H1 (cell line): ENCODE measurements at regions not wholly inside any gene's neighbourhood (a gene's known extent, or its start where the extent isn't known, plus 50 kb on each side); places are given as distances from the start of the nearest gene placed in this dataset.

Source experiments
- CTCF ChIA-PET: fragments of 300-600 bp; sonication (Branson Sonifier 250); formaldehyde crosslinking; loops from one replicate; lab custom pipeline; 2021; ENCODE audit not compliant: partially characterized antibody; lab: Charles Lee
- POLR2A ChIA-PET: fragments of 300-600 bp; sonication (Branson Sonifier 250); formaldehyde crosslinking; loops from one replicate; lab custom pipeline; 2021; ENCODE audit warnings: inconsistent platforms; ENCODE audit not compliant: partially characterized antibody; lab: Charles Lee
- DNase-seq, 2 experiments: peaks; one replicate each; pipeline versions ENCODE4 v3.0.0 to v3.0.0-alpha.2; 2010 to 2022; ENCODE audit warnings: low spot score in 2 of 2, low read depth in 1 of 2, mixed read lengths in 1 of 2
- FAIRE-seq: peaks from 2 replicates; lab custom pipeline; 2011; peaks lifted over from hg19 to GRCh38; lab: Jason Lieb, UNC
- H2AFZ ChIP-seq: 2 replicates; pipeline ENCODE4 v1.8.1; 2012; ENCODE audit warnings: low read length, inconsistent platforms
- H2AK5ac ChIP-seq: 2 replicates; pipeline ENCODE4 v1.6.1; 2013; ENCODE audit warnings: low read depth, low read length
- H2BK120ac ChIP-seq: replicated peaks from 2 replicates; pipeline ENCODE3; 2013; ENCODE audit warnings: low read depth, low read length, inconsistent platforms
- H2BK12ac ChIP-seq: 2 replicates; pipeline ENCODE4 v1.6.1; 2013; ENCODE audit warnings: low read depth, low read length
- H2BK15ac ChIP-seq: 2 replicates; pipeline ENCODE4 v1.6.1; 2013; ENCODE audit warnings: low read length
- H2BK20ac ChIP-seq: 2 replicates; pipeline ENCODE4 v1.6.1; 2013; ENCODE audit warnings: low read length
- H2BK5ac ChIP-seq: 2 replicates; pipeline ENCODE4 v1.6.1; 2013; ENCODE audit warnings: low read depth, low read length
- H3K14ac ChIP-seq: 2 replicates; pipeline ENCODE4 v1.6.1; 2013; ENCODE audit warnings: inconsistent platforms; ENCODE audit not compliant: insufficient read length
- H3K18ac ChIP-seq: 2 replicates; pipeline ENCODE4 v1.6.1; 2013; ENCODE audit warnings: low read length; ENCODE audit errors: extremely low read depth
- H3K23ac ChIP-seq: 2 replicates; pipeline ENCODE4 v1.6.1; 2013; ENCODE audit warnings: inconsistent platforms; ENCODE audit not compliant: insufficient read length
- H3K23me2 ChIP-seq: 2 replicates; pipeline ENCODE4 v1.6.1; 2013; ENCODE audit warnings: low read depth, low read length
- H3K27ac ChIP-seq: 2 replicates; pipeline ENCODE4 v1.6.1; 2011; ENCODE audit warnings: low read depth, low read length, inconsistent platforms
- H3K27me3 ChIP-seq, 4 experiments: replicated peaks in 1 of 4; 1 replicate in 1 of 4; 2 replicates in 3 of 4; pipeline versions ENCODE4 v1.6.1 to v1.8.1; 2011 to 2013; ENCODE audit warnings: low read length in 3 of 4, mild to moderate bottlenecking in 3 of 4, inconsistent platforms in 2 of 4, mixed read lengths in 2 of 4, moderate library complexity in 1 of 4; ENCODE audit not compliant: control insufficient read depth in 3 of 4, insufficient read depth in 3 of 4; ENCODE audit errors: extremely low read depth in 1 of 4
- H3K36me3 ChIP-seq, 4 experiments: 2 replicates each; pipeline versions ENCODE4 v1.6.1 to v1.8.1; 2011 to 2013; ENCODE audit warnings: mild to moderate bottlenecking in 4 of 4, low read length in 3 of 4, moderate library complexity in 2 of 4, control low read depth in 1 of 4, inconsistent platforms in 1 of 4; ENCODE audit not compliant: insufficient read depth in 4 of 4, control insufficient read depth in 2 of 4
- H3K4ac ChIP-seq: replicated peaks from 2 replicates; pipeline ENCODE3; 2013; ENCODE audit warnings: low read length, low read depth, mixed read lengths, inconsistent platforms; ENCODE audit not compliant: insufficient read length
- H3K4me1 ChIP-seq, 4 experiments: replicated peaks in 1 of 4; 1 replicate in 1 of 4; 2 replicates in 3 of 4; pipeline versions ENCODE4 v1.6.1 to v1.8.1; 2011 to 2013; ENCODE audit warnings: low read length in 3 of 4, inconsistent platforms in 2 of 4, mixed read lengths in 1 of 4; ENCODE audit not compliant: insufficient read depth in 4 of 4, control insufficient read depth in 3 of 4
- H3K4me2 ChIP-seq, 2 experiments: 2 replicates each; pipeline versions ENCODE4 v1.6.1 to v1.8.1; 2011 to 2013; ENCODE audit warnings: low read depth in 2 of 2, low read length in 2 of 2, control low read depth in 1 of 2, inconsistent platforms in 1 of 2, mild to moderate bottlenecking in 1 of 2; ENCODE audit not compliant: insufficient read depth in 1 of 2
- H3K4me3 ChIP-seq, 4 experiments: fragments of 200-600, 300-600 bp in 1 of 4; sonication (generic), shearing (Covaris generic), sonication (Bioruptor Twin) in 1 of 4; 2 replicates each; pipeline versions ENCODE4 v1.5.1 to v1.8.1; 2011 to 2016; ENCODE audit warnings: low read length in 4 of 4, low read depth in 3 of 4, control low read depth in 2 of 4, inconsistent platforms in 2 of 4, mild to moderate bottlenecking in 2 of 4, mixed read lengths in 1 of 4, moderate library complexity in 1 of 4; ENCODE audit not compliant: insufficient read depth in 2 of 4; ENCODE audit errors: extremely low read depth in 1 of 4
- H3K56ac ChIP-seq: replicated peaks from 2 replicates; pipeline ENCODE3; 2013; ENCODE audit warnings: low read depth, mild to moderate bottlenecking, mixed read lengths, low read length, inconsistent platforms; ENCODE audit not compliant: insufficient read length
- H3K79me1 ChIP-seq: 2 replicates; pipeline ENCODE4 v1.6.1; 2013; ENCODE audit warnings: low read depth, low read length, control low read depth
- H3K79me2 ChIP-seq, 2 experiments: 2 replicates each; pipeline versions ENCODE4 v1.6.1 to v1.8.1; 2012 to 2013; ENCODE audit warnings: low read length in 2 of 2, mild to moderate bottlenecking in 2 of 2, inconsistent platforms in 1 of 2; ENCODE audit not compliant: insufficient read depth in 2 of 2, control insufficient read depth in 1 of 2
- H3K9ac ChIP-seq, 4 experiments: replicated peaks in 1 of 4; 1 replicate in 1 of 4; 2 replicates in 3 of 4; pipeline versions ENCODE4 v1.6.1 to v1.8.1; 2011 to 2013; ENCODE audit warnings: low read depth in 3 of 4, low read length in 3 of 4, control low read depth in 2 of 4, mild to moderate bottlenecking in 2 of 4, moderate library complexity in 2 of 4, inconsistent platforms in 1 of 4; ENCODE audit errors: extremely low read depth in 1 of 4
- H3K9me3 ChIP-seq, 2 experiments: 2 replicates each; pipeline versions ENCODE4 v1.6.1 to v1.8.1; 2012 to 2013; ENCODE audit warnings: mild to moderate bottlenecking in 2 of 2, moderate library complexity in 2 of 2, control low read depth in 1 of 2, inconsistent platforms in 1 of 2, low read depth in 1 of 2, low read length in 1 of 2, mixed read lengths in 1 of 2; ENCODE audit not compliant: insufficient read depth in 2 of 2
- H4K20me1 ChIP-seq, 2 experiments: replicated peaks in 1 of 2; 2 replicates each; pipeline versions ENCODE3 to v1.8.1; 2011 to 2013; ENCODE audit warnings: inconsistent platforms in 2 of 2, low read length in 2 of 2, mild to moderate bottlenecking in 1 of 2; ENCODE audit not compliant: insufficient read depth in 2 of 2, control insufficient read depth in 1 of 2
- H4K5ac ChIP-seq: 2 replicates; pipeline ENCODE4 v1.6.1; 2013; ENCODE audit warnings: low read length, low read depth, mixed read lengths, inconsistent platforms; ENCODE audit not compliant: insufficient read length
- H4K8ac ChIP-seq: 2 replicates; pipeline ENCODE4 v1.8.0; 2013; ENCODE audit warnings: mild to moderate bottlenecking, moderate library complexity, low read length, inconsistent platforms; ENCODE audit not compliant: insufficient read depth; ENCODE audit errors: extremely low read depth
- H4K91ac ChIP-seq: replicated peaks from 2 replicates; pipeline ENCODE3; 2013; ENCODE audit warnings: low read length, mixed read lengths, inconsistent platforms; ENCODE audit not compliant: insufficient read length
- BACH1 ChIP-seq: IDR thresholded peaks from 2 replicates; pipeline ENCODE4 v1.6.1; 2012; ENCODE audit warnings: low read length, improper control_type of control experiment
- CBX5 ChIP-seq: fragments of 300-800, 300-1000 bp; sonication (generic); IDR thresholded peaks from 2 replicates; pipeline ENCODE4 v1.7.1; 2016; ENCODE audit warnings: antibody characterized with exemption, low read length, low read depth
- FOSL1 ChIP-seq: IDR thresholded peaks from 2 replicates; pipeline ENCODE4 v1.6.1; 2011; ENCODE audit warnings: mild to moderate bottlenecking, low read depth, low read length, moderate library complexity; ENCODE audit not compliant: insufficient read depth
- HDAC6 ChIP-seq: IDR thresholded peaks from one replicate; pipeline ENCODE4 v1.7.1; 2012; ENCODE audit warnings: low read depth, mild to moderate bottlenecking, inconsistent platforms, low read length, moderate library complexity
- JUND ChIP-seq: IDR thresholded peaks from 2 replicates; pipeline ENCODE4 v1.6.1; 2011; ENCODE audit warnings: mild to moderate bottlenecking, improper control_type of control experiment, low read length
- POLR2A ChIP-seq, 2 experiments: IDR thresholded peaks; 1 replicate in 1 of 2; 2 replicates in 1 of 2; pipeline ENCODE4 v1.6.1; 2011; ENCODE audit warnings: low read depth in 2 of 2, low read length in 2 of 2, mild to moderate bottlenecking in 2 of 2; ENCODE audit errors: control extremely low read depth in 1 of 2
- POU5F1 ChIP-seq: IDR thresholded peaks from 2 replicates; pipeline ENCODE4 v1.6.1; 2011; ENCODE audit warnings: low read depth, mild to moderate bottlenecking, low read length, moderate library complexity
- RFX5 ChIP-seq: IDR thresholded peaks from 2 replicates; pipeline ENCODE4 v1.6.1; 2011; ENCODE audit warnings: low read depth, low read length, improper control_type of control experiment, borderline replicate concordance
- SRF ChIP-seq: IDR thresholded peaks from 2 replicates; pipeline ENCODE4 v1.6.1; 2011; ENCODE audit warnings: mild to moderate bottlenecking, low read depth, low read length, moderate library complexity
- SUZ12 ChIP-seq: fragments of 200-600 bp; sonication (generic); IDR thresholded peaks from 2 replicates; pipeline ENCODE4 v1.6.1; 2012; ENCODE audit warnings: mild to moderate bottlenecking, inconsistent platforms, low read length, moderate library complexity, mixed read lengths
- TEAD4 ChIP-seq: IDR thresholded peaks from 2 replicates; pipeline ENCODE4 v1.6.1; 2012; ENCODE audit warnings: low read depth, low read length, inconsistent platforms, mixed read lengths
- WGBS, 2 experiments: shearing (Covaris generic) in 1 of 2; methylation state at CpG; one replicate each; pipeline versions ENCODE4 v1.1.6 to v1.1.7; 2013 to 2015; ENCODE audit warnings: low lambda C conversion rate in 2 of 2, mixed read lengths in 2 of 2, inconsistent platforms in 1 of 2, low coverage in 1 of 2, missing lambda C conversion rate in 1 of 2; ENCODE audit not compliant: insufficient replicate concordance in 2 of 2, insufficient coverage in 1 of 2, insufficient read length in 1 of 2; ENCODE audit errors: extremely low coverage in 1 of 2, missing lambda C conversion rate in 1 of 2; 5-methylcytosine and 5-hydroxymethylcytosine counted together
- TF ChIP-seq, protein P1 (sequence below): IDR thresholded peaks from 2 replicates; pipeline ENCODE4 v1.6.1; 2012; ENCODE audit warnings: inconsistent platforms

DNA sequence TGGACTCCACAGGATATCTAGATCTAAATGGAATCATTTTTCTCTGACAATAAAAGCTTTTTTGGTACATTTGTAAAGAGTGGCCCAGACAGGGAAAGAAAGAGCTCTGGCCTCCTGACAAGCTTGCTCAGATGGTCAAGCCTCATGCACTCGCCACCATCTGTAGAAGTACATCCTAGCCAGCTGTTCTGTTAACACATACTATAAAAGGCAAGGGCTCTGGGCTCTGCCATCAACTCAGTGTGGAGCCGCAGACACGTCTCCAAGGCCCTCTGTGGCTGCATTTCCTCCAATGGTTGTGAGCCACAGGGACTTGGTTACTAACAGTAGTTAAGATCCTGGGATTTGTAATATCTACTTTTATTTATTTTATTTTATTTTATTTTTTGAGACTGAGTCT is 70.8 kb upstream of the KDM7A start:
- WGBS, 2 experiments = 85% methylated on average over 3 of the region's 3 CpGs; no CpG with 5 or more reads in 1 of the 2 experiments
- no peak overlapping the region for H3K4ac ChIP-seq
- H3K56ac ChIP-seq = no peak overlapping the region
- POLR2A ChIA-PET = interaction anchor here (0.6 to 0.7 kb wide), 2 partner anchors 106 to 689 kb away, joined by 3 read pairs; no protein-coding TSS in a partner anchor
- H3K9ac ChIP-seq = no peak overlapping the region
- H2AFZ ChIP-seq = no peak overlapping the region
- H2BK120ac ChIP-seq = no peak overlapping the region
- H3K36me3 ChIP-seq = no peaks in the 10 kb centered on the region
- no peaks in the 10 kb centered on the region for H3K9me3 ChIP-seq
- H3K4me3 ChIP-seq = no peak overlapping the region
- no peak overlapping the region for H2BK15ac ChIP-seq
- no peak overlapping the region for H2BK20ac ChIP-seq
- no peaks in the 10 kb centered on the region for H3K79me1 ChIP-seq
- H2BK12ac ChIP-seq = no peak overlapping the region
- no peak overlapping the region for H3K27ac ChIP-seq
- H2AK5ac ChIP-seq = no peak overlapping the region
- no peak overlapping the region for H3K4me2 ChIP-seq
- CTCF ChIA-PET = interaction anchor here (0.6 to 1.2 kb wide), 3 partner anchors 27 to 56 kb away, joined by 3 to 4 read pairs (median 3); no protein-coding TSS in a partner anchor
- H3K23ac ChIP-seq = no peak overlapping the region
- H4K91ac ChIP-seq = no peak overlapping the region
- no peak overlapping the region for H3K18ac ChIP-seq
- H4K5ac ChIP-seq = no peak overlapping the region
- H2BK5ac ChIP-seq = no peak overlapping the region
- no peaks in the 10 kb centered on the region for H4K20me1 ChIP-seq
- DNase-seq (no peak), FAIRE-seq (no peak)
- H3K79me2 ChIP-seq = no peaks in the 10 kb centered on the region
- no peaks in the 10 kb centered on the region for H3K23me2 ChIP-seq
- H3K27me3 ChIP-seq = no peaks in the 10 kb centered on the region
- H3K4me1 ChIP-seq = no peaks in the 10 kb centered on the region
- no peak overlapping the region for H3K14ac ChIP-seq
- H4K8ac ChIP-seq = no peak overlapping the region
- TF ChIP-seq FOSL1 (no peak), HDAC6 (no peak), POU5F1 (no peak), POLR2A (IDR thresholded peaks at IDR 0.05; ENCODE audit: control extremely low read depth in 1 of 2, low read depth in 2 of 2, low read length in 2 of 2) (no peak), BACH1 (no peak), JUND (no peak), SRF (no peak), TEAD4 (no peak), RFX5 (no peak), SUZ12 (no peak), CBX5 (no peak)
- TF ChIP-seq, protein P1, sequence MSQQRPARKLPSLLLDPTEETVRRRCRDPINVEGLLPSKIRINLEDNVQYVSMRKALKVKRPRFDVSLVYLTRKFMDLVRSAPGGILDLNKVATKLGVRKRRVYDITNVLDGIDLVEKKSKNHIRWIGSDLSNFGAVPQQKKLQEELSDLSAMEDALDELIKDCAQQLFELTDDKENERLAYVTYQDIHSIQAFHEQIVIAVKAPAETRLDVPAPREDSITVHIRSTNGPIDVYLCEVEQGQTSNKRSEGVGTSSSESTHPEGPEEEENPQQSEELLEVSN = no peak
